HK-2 (cell line): ENCODE measurements at regions not wholly inside any gene's neighbourhood (a gene's known extent, or its start where the extent isn't known, plus 50 kb on each side); places are given as distances from the start of the nearest gene placed in this dataset.
"Not testable (repeated sequence)": the region's sequence is repeated elsewhere in the genome, so short reads cannot be mapped to it uniquely, and the experiment has no call there.

Source experiments
- DNase-seq: peaks from one replicate; pipeline ENCODE4 v3.0.0-alpha.2; 2018; ENCODE audit not compliant: unreplicated experiment

GRCh38 chr6:144768551-144769075 lies 483.5 kb downstream of the UTRN start:
- DNase-seq, result no peak

- DNase-seq, result no peak
Observed at GRCh38 chr6:144769142-144769541, 484.0 kb downstream of the UTRN start.

DNA sequence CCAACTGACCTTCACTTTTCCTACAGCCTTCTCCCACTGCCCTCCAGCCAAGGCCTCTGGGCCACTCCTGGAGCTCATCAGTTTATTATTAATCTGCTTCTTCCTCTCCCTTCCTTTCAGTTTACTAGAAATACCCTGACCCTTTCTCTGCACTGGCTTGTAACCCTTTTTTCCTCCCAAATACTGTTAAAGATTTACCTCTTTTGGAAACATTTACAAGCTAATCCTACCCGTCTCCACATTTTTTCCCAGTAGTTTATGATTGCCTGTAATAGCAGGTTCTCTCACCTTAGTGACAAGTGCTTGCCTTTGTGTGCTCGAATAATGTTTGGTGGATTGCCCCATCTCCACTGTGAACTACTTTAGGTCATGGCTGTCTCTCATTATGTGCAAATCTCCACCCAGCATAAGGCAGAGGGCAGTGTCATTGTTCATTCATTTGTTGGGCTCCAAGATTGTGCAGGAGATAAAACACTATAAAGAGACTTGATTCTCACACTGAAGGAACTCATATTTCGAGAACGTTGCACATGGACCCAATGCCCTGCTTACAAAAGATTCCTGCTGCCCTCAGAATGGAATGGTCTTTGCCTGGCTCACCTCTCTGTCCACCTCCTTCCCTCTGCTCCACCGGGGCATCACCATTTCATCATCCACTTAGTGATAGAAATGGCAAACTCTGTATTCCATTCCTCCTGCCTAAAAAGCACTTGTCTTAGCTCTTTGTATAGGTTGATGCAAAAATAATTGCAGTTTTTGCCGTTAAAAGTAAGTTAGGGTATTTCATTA lies 491.1 kb downstream of the UTRN start:
- DNase-seq, result peak; percentile 5

DNA sequence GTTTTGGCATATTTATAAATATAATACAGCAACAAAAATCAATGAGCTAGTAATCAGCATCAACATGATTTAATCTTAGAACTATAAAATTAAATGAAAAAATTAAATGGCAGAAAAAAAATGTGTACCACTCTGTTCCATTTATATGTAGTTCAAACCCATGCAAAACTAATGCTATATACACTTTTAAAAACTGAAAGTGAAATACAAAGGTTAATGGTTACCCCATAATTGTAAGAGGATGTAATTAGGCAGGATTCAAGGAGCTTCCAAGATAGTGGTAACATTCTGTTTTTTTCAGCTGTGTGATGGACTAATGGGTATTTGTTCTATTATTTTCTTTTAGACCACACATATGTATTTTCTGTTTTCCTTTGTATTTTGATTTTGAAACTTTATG lies 492.1 kb downstream of the UTRN start:
- no peak for DNase-seq

- DNase-seq, result no peak
Observed at GRCh38 chr6:144778056-144778455, 492.9 kb downstream of the UTRN start.

- no peak for DNase-seq
Observed at GRCh38 chr6:144778773-144779492, 493.8 kb downstream of the UTRN start.

- DNase-seq, result no peak
Observed at GRCh38 chr6:144781836-144782235, 496.7 kb downstream of the UTRN start.

DNA sequence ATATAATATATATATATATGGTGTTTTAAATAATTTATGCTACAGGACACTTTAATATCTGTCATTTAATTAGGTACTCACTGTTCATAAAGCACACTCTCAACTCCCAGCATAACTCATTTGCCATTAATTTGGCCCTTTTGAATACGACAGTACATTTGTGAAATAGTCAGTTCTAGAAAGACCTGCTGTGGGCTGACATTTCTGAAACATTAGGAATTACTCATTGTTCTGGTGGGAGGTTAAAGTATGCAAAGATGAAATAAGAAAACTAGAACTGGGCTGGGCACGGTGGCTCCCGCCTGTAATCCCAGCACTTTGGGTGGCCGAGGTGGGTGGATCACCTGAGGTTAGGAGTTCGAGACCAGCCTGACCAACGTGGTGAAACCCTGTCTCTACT lies 497.5 kb downstream of the UTRN start:
- no peak for DNase-seq

- DNase-seq, result no peak
Observed at GRCh38 chr6:144785056-144785455, 499.9 kb downstream of the UTRN start.

GRCh38 chr6:144786825-144787224 lies 501.7 kb downstream of the UTRN start:
- no peak for DNase-seq

DNA sequence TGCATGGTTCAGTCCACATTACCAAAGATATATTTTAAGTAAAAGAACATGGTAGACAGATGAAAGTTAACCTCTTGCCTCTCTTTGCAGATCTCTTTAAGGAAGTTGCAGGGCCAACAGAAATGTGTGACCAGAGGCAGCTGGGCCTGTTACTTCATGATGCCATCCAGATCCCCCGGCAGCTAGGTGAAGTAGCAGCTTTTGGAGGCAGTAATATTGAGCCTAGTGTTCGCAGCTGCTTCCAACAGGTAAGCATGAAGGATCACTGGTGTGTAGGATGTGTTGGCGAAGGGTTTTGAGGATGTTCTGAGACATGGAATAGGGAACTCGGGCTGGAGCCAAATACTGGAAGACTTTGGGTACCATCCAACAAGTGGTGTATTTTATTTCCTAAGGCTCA lies 508.6 kb downstream of the UTRN start:
- DNase-seq, result no peak

DNA sequence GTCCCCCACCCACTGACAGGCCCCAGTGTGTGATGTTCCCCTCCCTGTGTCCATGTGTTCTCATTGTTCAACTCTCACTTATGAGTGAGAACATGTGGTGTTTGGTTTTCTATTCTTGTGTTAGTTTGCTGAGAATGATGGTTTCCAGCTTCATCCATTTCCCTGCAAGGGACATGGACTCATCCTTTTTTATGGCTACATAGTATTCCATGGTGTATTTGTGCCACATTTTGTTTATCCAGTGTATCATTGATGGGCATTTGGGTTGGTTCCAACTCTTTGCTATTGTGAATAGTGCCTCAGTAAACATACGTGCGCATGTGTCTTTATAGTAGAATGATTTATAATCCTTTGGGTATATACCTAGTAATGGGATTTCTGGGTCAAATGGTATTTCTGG lies 509.9 kb downstream of the UTRN start:
- not testable (repeated sequence) for DNase-seq

DNA sequence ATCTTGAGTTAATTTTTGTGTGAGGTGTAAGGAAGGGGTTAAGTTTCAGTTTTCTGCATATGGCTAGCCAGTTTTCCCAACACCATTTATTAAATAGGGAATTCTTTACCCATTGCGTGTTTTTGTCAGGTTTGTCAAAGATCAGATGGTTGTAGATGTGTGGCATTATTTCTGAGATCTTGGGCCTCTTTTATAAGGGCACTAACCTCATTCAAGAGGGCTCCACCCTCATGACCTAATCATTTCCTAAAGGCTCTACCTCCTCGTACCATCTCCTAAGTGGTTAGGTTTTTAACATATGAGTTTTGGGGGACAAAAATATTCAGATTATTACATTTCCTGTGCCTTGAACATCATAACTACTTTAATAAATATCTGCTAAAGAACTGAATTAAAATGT lies 510.9 kb downstream of the UTRN start:
- DNase-seq, result no peak

DNA sequence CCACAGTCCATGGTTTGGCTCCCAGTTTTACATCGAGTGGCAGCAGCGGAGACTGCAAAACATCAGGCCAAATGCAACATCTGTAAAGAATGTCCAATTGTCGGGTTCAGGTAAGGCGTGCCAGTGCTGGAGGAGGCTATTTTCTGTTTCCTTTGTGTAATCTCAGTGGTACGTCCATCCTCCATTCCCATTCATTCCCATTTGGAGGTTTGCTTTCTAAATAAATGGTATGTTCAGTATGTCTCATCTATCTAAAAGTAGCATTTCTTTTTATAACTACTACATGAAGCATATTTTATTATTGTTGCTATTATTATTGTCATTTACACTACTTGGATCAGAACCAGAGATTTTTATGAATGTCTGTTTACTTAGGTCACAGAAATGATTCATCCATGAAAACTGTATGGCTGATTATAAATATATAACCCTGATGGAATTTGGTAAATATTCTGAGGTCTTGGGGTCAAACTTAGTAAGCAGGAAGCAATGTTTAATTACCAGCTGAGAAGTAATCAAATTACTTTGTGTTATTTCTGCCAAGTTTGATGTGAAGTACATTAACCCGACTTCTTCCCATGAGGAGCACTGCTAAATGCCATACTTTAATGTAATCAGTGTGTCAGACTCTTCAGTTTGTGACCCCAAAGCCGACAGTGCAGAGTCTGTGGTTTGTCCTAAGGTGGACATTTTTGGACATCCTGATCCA lies 512.9 kb downstream of the UTRN start:
- peak; percentile 7 for DNase-seq

- DNase-seq, result no peak
Observed at GRCh38 chr6:144804246-144804790, 519.2 kb downstream of the UTRN start.

- DNase-seq, result no peak
Observed at GRCh38 chr6:144805049-144805448, 519.9 kb downstream of the UTRN start.

- DNase-seq, result no peak
Observed at GRCh38 chr6:144806222-144806621, 521.1 kb downstream of the UTRN start.

DNA sequence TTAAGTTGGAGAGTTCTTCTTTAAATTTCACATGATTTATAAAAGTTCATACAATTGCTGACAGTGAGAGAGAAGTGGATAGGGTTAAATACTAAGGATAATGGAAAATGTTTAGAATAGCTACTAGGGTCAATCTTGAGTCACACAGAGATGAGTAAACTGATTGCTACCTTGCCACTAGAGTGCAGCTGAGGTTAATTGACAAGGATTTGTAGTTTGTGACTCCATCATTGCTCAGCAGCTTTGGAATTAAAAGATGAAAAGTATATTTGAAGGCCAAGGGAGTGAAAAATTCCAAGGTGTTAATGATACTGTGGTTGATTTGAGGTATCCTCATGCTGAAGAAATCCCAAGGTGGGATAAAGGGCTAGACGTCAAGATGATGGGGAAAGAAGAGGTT lies 524.0 kb downstream of the UTRN start:
- DNase-seq, result no peak

- no peak for DNase-seq
Observed at GRCh38 chr6:144809969-144810368, 524.8 kb downstream of the UTRN start.

DNA sequence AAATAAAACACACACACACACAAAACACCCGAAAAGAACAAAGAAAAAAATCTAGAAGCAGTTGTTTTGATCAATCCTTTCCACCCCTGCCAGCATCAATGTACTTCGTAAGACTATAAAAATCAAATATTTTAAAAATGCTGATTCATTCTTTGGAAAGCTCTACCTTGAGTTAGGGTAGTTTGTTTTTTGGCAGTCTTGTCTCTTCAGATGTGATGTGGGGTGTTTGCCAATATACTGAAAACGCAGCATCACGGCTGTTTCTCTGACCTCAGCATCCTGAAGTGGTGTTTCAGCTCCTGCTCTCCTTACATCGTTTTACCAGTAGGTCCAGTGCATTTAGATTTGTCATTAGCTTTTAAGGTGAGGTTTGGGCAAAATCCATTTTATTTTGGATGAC lies 526.0 kb downstream of the UTRN start:
- DNase-seq, result no peak

DNA sequence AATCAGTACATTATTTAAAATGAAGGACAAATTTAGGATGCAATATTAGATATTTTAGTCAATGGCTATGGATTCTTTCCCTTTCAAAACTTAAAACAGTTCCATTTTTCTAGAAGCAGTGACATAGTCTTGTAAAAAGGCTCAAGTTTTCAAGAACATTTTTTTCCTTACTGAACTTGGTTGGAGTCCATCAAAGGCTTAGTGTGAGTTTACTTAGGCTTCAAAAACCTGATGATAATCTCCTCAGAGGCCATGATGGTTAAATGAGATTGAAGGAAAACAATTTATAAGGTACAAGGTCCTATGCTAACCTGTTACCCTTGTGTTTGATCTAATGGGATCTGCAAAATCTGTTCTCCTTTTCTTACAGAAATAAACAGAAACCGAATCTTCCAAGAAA lies 531.8 kb downstream of the UTRN start:
- DNase-seq, result no peak

DNA sequence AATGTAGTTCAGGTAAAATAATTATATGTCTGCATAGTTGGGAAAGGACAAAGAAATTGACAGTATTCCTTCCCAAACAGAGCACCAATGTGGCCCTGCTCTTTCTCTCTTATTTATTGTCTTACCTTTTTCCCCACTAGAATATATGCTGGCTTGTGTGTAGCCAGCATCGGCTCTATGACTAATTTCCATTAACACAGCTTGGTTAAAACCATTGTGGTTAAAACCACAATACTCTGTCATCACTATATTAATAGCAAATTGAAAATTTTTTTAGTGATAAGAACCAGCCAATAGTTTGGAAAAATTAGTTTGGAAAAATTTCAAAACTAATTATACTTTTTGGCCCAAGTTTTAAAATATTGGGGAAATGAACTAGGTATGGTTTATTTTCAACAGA lies 535.1 kb downstream of the UTRN start:
- no peak for DNase-seq
